EH (cell line): ENCODE measurements at regions not wholly inside any gene's neighbourhood (a gene's known extent, or its start where the extent isn't known, plus 50 kb on each side); places are given as distances from the start of the nearest gene placed in this dataset.

ENCODE experiments used
- DNase-seq: peaks from one replicate; pipeline ENCODE4 v3.0.0-alpha.2; 2015; ENCODE audit warnings: low read depth

- no peak for DNase-seq
Observed at GRCh38 chr15:81987628-81988027, 58.2 kb downstream of the MEX3B start.

- no peak for DNase-seq
Observed at GRCh38 chr15:81983497-81983896, 62.3 kb downstream of the MEX3B start.

- no peak for DNase-seq
Observed at GRCh38 chr15:81982808-81983207, 63.0 kb downstream of the MEX3B start.

- peak; percentile 3 for DNase-seq
Observed at GRCh38 chr15:81981908-81982307, 63.9 kb downstream of the MEX3B start.

- no peak for DNase-seq
Observed at GRCh38 chr15:81977464-81977863, 68.4 kb downstream of the MEX3B start.

- DNase-seq, result no peak
Observed at GRCh38 chr15:81968691-81969090, 77.1 kb downstream of the MEX3B start.

GRCh38 chr15:81966631-81967030 is 79.2 kb downstream of the MEX3B start:
- no peak for DNase-seq

- no peak for DNase-seq
Observed at GRCh38 chr15:81962482-81962881, 83.3 kb downstream of the MEX3B start.

- peak; percentile 33 for DNase-seq
Observed at GRCh38 chr15:81959196-81959595, 86.6 kb downstream of the MEX3B start.

- no peak for DNase-seq
Observed at GRCh38 chr15:81957698-81958097, 88.1 kb downstream of the MEX3B start.

GRCh38 chr15:81955382-81956062 is 90.3 kb downstream of the MEX3B start:
- peak; percentile 92 for DNase-seq

- DNase-seq, result no peak
Observed at GRCh38 chr15:81954158-81954783, 91.5 kb downstream of the MEX3B start.

GRCh38 chr15:81950841-81951414 is 94.9 kb downstream of the MEX3B start:
- peak; percentile 82 for DNase-seq

- DNase-seq, result peak; percentile 26
Observed at GRCh38 chr15:81948751-81949150, 97.1 kb downstream of the MEX3B start.

GRCh38 chr15:81948222-81948621 is 97.6 kb downstream of the MEX3B start:
- DNase-seq, result no peak

- DNase-seq, result peak; percentile 93
Observed at GRCh38 chr15:81947548-81947947, 98.3 kb downstream of the MEX3B start.

GRCh38 chr15:81945014-81945615 is 100.7 kb downstream of the MEX3B start:
- no peak for DNase-seq

- DNase-seq, result no peak
Observed at GRCh38 chr15:81942655-81943195, 103.1 kb downstream of the MEX3B start.

- peak; percentile 11 for DNase-seq
Observed at GRCh38 chr15:81942157-81942556, 103.7 kb downstream of the MEX3B start.

- DNase-seq, result no peak
Observed at GRCh38 chr15:81941479-81941878, 104.3 kb downstream of the MEX3B start.

GRCh38 chr15:81940467-81941451 is 105.1 kb downstream of the MEX3B start:
- peak; percentile 94 for DNase-seq
